DMS53 (cell line): ENCODE measurements at regions not wholly inside any gene's neighbourhood (a gene's known extent, or its start where the extent isn't known, plus 50 kb on each side); places are given as distances from the start of the nearest gene placed in this dataset.

ENCODE experiments used
- DNase-seq: peaks from one replicate; lab custom pipeline; 2025; lab: John Stamatoyannopoulos, UW

DNA sequence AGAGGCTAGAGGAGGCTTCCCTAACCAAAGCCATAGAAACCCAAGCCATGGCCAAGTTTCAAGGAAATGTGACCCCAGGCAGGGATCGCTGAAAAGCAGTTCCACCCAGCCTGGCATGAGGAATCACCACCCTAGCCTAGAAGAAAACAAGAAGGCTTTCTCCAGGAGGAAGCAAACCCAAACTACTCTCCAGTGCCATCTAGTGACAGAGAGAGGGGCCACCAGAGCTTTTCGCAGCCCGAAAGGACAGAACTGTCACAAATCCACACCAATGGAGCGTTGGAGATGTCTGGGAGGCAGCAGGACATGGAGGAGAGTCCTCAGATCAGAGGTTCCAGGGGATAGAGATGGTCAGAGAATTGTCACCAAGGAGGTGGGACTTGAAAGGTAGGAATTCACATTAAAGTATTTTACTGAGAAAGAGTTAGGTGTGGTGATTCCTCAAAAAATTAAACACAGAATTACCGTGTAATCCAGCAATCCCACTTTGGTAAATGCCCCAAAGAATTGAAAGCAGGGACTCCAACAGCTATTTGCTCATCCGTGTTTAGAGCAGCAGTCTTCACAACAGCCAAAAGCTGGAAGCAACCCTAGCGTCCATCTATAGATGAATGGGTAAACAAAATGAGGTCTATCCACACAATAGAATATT is 67.3 kb upstream of the NUP50 start:
- DNase-seq = peak; percentile 72

- no peak for DNase-seq
These were observed 66.7 kb upstream of the NUP50 start for GRCh38 chr22:45097061-45097460.

DNA sequence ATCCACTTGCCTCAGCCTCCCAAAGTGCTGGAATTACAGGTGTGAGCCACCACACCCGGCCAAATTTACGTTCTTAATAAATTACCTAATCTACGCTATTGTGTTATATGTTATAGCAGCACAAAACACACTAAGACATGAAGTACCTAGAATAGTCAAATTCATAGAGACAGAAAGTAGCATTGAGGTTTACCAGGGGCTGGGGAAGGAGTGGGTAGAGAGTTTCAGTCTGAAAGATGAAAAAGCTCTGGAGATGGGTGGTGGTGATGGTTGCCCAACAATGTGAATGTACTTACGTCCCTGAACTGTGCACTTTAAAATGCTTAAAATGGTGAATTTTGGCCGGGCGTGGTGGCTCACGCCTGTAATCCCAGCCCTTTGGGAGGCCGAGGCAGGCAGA is 65.7 kb upstream of the NUP50 start:
- DNase-seq = no peak

DNA sequence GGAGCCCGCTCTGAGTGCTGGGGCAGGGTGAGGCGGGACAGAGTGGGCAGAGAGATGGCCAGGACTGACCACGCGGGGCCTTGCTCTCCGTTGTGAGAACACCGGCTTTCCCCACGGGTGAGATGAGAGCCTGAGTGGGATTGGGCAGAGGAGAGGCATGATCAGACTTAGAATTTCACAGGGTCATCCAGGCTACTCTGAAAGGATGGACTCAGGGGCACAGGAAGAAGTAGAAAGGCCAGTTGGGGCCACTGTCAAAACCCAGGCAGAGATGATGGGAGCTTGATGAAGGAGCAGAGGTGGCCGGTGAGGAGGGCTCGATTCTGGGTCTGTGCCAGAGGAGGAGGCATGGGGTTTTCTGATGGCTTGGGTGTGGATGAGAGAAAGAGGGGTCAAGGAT is 63.8 kb upstream of the NUP50 start:
- DNase-seq = no peak

DNA sequence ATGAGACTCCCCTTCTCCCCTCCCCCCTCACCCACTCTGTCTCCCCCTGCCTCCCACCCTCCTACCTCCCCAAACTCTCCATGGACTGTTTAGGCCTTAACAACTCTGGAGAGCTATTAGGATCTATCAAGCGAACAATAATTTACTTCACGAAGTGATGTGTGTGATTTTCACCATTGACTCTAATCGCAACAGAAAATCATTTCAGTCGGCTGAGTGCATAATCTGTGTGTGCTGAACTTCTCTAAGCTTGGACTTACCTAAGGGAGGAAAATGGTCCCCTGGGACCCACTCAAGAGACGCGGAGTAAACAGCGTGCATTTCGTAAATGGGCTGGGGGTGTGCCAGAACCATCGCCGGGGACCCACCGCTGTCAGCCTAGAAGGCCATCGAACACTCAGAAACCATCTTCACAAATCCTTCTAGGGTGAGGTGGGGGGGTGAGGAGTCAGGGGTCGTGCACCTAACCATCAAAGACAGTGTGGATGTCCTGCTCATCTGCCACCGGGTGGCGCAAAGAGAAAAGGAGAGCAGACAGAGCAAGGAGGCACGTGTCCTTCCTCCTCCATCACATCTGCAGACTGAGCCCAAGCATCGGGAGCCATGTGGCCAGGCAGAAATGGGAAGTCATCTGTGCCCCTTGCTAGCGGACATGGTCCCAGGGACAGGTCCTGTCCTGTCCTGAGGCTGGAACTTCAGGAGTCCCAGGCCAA is 62.1 kb upstream of the NUP50 start:
- peak; percentile 77 for DNase-seq

- no peak for DNase-seq
These were observed 60.8 kb upstream of the NUP50 start for GRCh38 chr22:45102896-45103420.

DNA sequence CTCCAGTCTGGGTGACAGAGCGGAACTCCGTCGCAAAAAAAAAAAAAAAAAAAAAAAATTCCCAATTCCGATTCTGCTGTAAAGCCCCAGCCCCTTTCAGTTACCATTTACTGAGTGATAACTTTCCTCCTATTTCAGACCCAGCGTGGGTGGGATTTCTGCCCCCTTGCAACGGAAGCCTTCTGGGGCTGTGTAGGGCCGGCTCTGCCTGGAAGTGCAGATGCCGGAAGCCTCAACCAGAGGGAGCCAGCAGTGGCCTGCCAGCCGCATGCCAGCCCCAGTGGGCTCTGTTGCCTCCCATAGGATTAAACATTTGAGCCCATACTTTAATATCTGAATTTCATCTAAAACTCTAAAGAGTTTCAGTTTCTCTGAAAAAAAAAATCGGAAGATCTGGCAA is 60.0 kb upstream of the NUP50 start:
- DNase-seq = no peak

DNA sequence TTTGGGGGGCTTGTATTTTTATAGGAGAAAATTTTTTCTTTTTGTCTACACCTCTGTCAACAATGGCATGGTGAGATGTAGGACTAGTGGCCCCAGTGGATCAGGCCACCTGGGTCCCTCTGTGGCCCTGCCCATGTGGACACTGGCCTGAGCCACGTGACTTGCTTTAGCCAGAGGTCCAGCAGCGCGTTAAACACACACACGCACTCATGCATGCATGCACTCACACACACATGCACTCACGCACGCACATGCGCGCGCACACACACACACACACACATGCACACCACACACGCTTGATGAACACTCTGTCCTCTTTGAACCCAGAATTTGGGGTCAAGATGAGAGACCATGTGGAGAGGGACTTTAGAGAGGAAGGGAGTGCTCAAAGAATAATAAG is 59.4 kb upstream of the NUP50 start:
- DNase-seq = no peak

- DNase-seq = peak; percentile 76
These were observed 58.4 kb upstream of the NUP50 start for GRCh38 chr22:45105281-45105702.

DNA sequence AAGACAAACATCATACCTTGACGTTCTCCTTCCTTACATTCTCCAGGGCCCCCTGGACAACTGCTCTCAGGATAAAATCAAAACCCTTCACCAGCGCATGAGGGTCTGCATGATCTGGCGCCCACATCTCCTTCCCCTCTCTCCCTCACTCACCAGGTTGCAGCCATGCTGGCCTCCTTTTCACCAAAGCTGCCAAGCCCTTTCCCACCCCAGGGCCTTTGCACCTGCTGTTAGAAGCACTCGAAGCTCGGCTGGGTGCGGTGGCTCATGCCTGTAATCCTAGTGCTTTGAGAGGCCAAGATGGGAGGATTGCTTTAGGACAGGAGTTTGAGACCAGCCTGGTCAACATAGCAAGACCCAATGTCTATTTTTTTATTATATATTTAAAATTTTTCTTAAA is 56.1 kb upstream of the NUP50 start:
- DNase-seq = no peak

- no peak for DNase-seq
These were observed 51.4 kb upstream of the NUP50 start for GRCh38 chr22:45112136-45112879.
